ENCODE measurements at regions not wholly inside any gene's neighbourhood (a gene's known extent, or its start where the extent isn't known, plus 50 kb on each side); places are given as distances from the start of the nearest gene placed in this dataset.
A peak's percentile ranks its signal among the peaks of the same experiment; 100 is the strongest.

DNA sequence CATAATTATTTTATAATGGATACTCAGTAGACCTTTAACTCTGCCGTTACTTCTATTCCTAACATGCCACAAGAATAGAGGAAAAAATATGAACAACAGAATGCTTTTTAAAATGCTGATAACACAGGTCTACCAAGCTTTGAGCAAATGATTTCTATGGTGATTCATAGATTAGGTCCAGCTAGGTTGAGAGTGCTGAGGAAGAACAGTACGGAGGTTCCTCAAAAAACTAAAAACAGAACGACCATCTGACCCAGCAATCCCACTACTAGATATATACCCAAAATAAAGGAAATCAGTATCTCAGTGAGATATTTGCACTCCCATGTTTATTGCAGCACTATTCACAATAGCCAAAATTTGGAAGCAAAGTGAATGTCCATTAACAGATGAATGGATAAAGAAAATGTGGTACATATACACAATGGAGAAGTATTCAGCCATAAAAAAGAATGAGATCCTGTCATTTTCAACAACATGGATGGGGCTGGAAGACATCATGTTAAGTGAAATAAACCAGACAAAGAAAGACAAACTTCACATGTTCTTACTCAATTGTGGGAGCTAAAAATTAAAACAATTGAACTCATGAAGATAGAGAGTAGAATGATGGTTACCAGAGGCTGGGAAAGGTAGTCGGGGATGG lies 111.6 kb upstream of the SERTAD2 start:
- in situ Hi-C loops (cut with HindIII; ENCODE audit: low pct_unique_long_range_greater_than_20kb, low sequenced_read_pairs) = no loop called here
- no peak for DNase-seq (ENCODE audit: low read depth)

DNA sequence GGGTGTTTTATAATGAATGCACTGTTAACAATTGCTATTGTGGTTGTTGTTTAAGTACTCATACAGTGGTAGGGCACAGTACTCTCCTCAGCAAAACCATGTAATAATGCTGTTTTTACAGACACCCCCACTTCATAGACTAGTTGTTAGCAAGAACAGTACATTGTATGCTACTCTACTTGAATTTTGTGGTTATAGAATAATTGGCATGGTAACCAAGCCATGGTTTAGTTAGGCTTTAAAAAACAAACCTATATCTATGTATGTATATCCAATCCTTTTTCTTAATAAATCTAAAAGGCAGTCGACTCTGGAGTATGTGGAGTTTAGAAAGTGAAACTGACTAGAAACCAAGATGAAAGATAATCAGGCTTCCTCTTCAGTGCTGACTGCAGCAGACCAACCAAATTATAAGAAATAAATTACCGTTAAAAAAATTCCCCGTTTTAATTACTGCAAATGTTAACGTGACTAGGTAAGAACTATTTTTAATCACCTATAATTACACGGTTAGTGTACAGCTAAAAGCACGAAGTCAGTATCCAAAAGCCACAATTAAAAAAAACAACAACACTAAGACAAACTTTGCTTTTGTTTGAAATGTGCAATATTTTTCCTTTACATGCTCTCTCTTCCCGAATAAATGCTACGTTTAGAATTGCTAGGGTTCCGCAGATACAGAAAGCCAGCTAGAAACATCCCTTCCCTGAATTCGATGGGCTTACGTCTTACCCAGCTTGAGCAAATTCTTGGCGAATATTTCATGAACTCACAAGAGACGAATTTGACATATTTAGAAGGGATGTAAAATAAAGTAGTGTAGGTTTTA lies 113.3 kb upstream of the SERTAD2 start:
- DNase-seq (ENCODE audit: low read depth) = no peak
- in situ Hi-C loops (cut with HindIII; ENCODE audit: low pct_unique_long_range_greater_than_20kb, low sequenced_read_pairs) = no loop called here

GRCh38 chr2:64767670-64768468 lies 114.2 kb upstream of the SERTAD2 start:
- in situ Hi-C loops (cut with HindIII; ENCODE audit: low pct_unique_long_range_greater_than_20kb, low sequenced_read_pairs) = no loop called here
- DNase-seq (ENCODE audit: low read depth) = peak; percentile 83

- in situ Hi-C loops (cut with HindIII; ENCODE audit: low pct_unique_long_range_greater_than_20kb, low sequenced_read_pairs) = no loop called here
- DNase-seq (ENCODE audit: low read depth) = no peak
These were observed 114.8 kb upstream of the SERTAD2 start for GRCh38 chr2:64768491-64769005.

DNA sequence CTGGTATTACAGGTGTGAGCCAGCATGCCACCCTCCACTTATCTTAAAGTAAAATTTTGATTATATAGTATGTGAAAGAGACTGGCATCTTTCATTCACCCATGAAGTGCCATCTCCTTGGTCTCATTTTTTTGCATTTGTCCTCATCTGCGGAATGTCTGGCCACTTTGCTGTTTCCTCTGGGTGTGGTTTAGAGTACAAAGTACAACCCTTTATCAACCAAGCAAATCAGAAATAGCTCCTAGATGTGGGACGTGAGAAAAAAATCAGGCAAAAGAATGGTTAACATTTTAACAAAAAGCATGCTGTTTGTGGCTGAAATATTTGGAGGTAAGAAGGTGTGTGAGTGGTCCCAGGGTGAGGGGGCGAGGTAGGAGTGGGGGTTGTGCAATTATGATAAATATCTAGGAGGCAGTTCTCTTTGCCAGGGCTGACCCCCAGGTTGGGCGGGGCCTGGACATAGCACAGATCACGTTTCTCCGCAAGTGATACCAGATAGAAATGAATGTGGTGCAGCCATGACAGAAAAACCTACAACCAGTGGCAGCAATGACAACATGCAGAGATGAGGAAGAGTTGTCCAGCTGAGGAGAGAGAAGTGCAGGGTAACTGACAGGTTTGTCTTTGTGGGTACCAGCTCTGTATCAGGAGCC lies 115.8 kb upstream of the SERTAD2 start:
- DNase-seq (ENCODE audit: low read depth) = peak; percentile 62
- in situ Hi-C loops (cut with HindIII; ENCODE audit: low pct_unique_long_range_greater_than_20kb, low sequenced_read_pairs) = no loop called here

- in situ Hi-C loops (cut with HindIII; ENCODE audit: low pct_unique_long_range_greater_than_20kb, low sequenced_read_pairs) = no loop called here
- no peak for DNase-seq (ENCODE audit: low read depth)
These were observed 116.5 kb upstream of the SERTAD2 start for GRCh38 chr2:64770137-64770780.

DNA sequence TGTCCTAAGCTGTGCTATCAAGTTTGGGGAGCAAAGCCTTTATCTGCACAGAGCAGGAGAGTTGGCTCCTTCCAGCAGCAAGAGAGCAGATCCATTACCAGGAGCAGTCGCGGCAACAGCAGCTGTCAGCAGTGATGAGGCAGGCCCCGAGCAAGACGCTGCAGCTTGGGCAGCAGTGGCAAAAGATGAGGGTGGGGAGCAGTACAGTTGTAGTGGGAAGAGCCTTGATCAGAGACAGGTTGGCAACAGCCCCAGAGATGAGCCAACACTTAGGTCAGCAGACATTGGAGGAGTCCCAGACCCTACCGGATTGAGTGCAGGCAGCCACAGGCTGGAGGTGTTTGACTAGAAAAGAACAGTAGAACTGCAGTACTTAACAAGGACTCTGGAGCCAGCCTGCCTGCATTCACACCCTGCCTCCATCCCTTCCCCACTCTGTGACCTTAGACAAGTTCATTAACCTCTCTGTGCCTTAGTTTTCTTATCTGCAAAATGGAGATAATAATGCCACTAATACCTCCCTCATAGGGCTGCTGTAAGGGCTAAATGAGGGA lies 117.1 kb upstream of the SERTAD2 start:
- no peak for DNase-seq (ENCODE audit: low read depth)
- in situ Hi-C loops (cut with HindIII; ENCODE audit: low pct_unique_long_range_greater_than_20kb, low sequenced_read_pairs) = no loop called here

- DNase-seq (ENCODE audit: low read depth) = no peak
- in situ Hi-C loops (cut with HindIII; ENCODE audit: low pct_unique_long_range_greater_than_20kb, low sequenced_read_pairs) = no loop called here
These were observed 118.0 kb upstream of the SERTAD2 start for GRCh38 chr2:64771737-64772136.

DNA sequence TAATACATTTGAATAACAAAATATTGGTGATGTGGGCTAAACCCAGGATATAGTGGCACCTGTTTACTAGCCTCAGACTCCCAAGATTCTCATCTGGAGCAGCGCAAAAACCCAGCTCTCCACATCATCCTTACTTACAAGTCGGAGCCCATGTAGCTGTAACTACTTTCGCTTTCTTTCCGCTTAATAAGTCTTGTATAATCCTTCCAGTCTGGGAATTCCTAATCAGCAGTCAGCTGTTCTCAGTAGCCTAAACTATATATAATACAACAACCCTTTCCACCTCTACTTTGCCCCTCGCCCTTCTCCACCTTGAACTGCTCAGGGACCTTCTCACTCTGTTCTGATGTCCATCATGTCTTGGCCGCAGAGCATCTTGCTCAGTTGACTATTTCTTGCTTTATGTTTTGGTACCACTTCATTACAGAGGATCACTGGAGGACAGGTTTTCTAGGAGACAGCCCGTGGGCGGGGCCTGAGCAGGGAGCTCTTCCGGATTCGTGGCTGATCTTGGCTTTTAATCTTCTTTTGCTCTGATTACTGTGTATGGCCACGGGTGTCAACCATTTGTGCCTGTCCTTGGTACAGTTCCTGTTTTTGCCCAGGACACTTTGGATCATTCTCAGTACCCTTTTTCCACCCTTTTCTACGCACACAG lies 119.9 kb upstream of the SERTAD2 start:
- no peak for DNase-seq (ENCODE audit: low read depth)
- in situ Hi-C loops (cut with HindIII; ENCODE audit: low pct_unique_long_range_greater_than_20kb, low sequenced_read_pairs) = no loop called here

GRCh38 chr2:64777841-64778240 lies 124.1 kb upstream of the SERTAD2 start:
- no peak for DNase-seq (ENCODE audit: low read depth)
- in situ Hi-C loops (cut with HindIII; ENCODE audit: low pct_unique_long_range_greater_than_20kb, low sequenced_read_pairs) = no loop called here

DNA sequence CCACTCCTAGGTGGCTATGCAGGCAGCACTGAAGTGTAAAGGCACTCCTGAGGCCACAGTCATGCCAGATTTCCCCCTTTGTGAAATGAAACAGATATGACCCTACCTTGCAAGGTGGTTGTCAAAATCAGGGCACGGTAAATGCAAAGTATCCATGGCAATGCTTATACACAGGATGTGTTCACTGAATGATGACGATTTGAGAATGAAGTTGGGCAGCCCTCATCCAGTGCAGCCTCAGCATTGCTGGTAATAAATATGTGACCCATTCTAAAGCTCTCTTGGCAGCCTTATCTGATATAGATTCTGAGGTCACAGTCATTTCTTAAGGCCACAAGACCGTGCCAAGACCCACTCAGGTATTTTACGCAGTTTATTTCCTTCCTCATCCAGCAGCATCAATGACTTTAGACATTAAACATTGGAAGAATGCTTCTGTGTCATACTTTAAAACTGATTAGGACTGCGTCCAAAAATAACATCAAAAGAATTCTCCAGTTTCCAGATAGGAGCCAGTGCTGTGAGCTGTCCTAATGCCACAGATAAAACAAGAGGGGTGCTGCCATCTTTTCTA lies 125.5 kb upstream of the SERTAD2 start:
- peak; percentile 97 for DNase-seq (ENCODE audit: low read depth)
- in situ Hi-C loops (cut with HindIII; ENCODE audit: low pct_unique_long_range_greater_than_20kb, low sequenced_read_pairs) = no loop called here

- in situ Hi-C loops (cut with HindIII; ENCODE audit: low pct_unique_long_range_greater_than_20kb, low sequenced_read_pairs) = no loop called here
- peak; percentile 14 for DNase-seq (ENCODE audit: low read depth)
These were observed 126.3 kb upstream of the SERTAD2 start for GRCh38 chr2:64780041-64780440.

DNA sequence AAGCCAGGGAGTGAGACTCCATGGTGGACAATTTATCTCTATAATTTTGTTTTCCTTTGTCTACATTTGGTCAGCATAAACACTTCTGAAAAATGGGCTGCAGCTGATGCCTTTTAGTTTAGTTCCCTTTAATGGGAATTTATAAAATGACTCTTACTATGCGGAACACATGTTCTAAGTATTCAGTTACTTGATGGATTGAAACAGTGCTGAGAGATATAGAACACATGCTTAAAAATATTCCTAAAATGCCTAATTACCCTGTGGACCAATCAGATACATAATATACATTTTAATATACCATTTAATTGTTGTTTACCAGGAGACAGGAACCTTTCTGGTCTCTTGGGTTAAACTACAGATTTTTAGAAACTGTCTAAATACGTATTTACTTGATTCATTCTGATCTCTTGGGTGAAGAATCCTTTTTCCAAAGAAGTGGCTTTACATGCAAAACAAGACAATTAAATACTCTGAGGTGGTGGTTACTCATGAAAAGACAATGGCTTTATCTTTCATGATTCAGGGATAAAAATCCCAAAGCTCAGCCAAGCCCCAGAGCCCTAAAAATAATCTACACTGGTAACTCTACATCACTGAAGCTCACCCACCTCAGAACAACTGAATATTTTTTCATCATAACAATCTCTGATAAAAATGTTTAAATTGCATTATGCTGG lies 128.1 kb upstream of the SERTAD2 start:
- in situ Hi-C loops (cut with HindIII; ENCODE audit: low pct_unique_long_range_greater_than_20kb, low sequenced_read_pairs) = no loop called here

DNA sequence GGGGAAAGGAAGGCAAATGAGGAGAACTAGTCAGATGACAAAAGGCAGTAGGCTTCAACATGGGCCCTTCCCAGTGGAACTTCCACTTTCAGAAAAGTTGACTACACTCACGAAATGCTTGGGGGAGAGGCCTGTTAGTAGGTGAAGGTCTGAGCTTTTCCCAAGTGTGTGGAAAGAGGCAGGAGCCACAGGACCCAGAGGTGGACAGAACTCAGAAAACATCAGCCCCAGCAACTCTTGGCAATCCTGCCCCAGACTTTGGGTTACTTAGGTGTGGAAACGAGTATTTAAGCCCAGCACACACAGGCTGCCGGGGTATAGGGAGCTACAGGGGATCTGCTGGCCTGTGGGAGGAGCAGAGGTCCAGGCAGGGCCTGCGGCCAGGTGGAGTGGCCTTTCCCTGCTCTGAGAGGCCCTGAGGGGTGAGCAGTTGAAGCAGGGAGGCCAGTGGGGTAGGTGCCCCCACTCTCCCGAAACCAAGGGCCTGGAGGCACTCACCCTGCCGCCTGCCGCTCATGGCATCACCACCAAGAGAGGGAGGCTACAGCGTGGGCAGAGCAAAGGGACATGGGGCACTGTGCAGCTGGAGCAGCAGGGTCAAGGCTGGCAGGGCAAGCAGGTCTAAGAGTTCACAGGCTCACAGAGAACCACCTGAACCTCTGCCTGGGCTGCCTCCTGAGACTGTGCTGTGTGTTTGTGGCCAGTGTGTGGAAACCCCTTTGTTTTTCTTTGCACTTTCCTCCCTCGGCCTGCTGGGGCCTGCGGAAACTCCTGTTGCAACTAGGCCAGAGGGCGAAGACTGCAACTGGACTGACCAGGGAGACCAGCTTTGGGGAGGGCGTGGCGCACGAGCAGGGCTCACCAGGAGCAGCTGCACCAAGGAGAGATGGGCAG lies 130.7 kb upstream of the SERTAD2 start:
- in situ Hi-C loops (cut with HindIII; ENCODE audit: low pct_unique_long_range_greater_than_20kb, low sequenced_read_pairs) = no loop called here
- DNase-seq (ENCODE audit: low read depth) = no peak

More for the DNA sequence above, 128.1 kb upstream of the SERTAD2 start:
- no peak for DNase-seq (ENCODE audit: low read depth)

GRCh38 chr2:64785245-64785644 lies 131.5 kb upstream of the SERTAD2 start:
- in situ Hi-C loops (cut with HindIII; ENCODE audit: low pct_unique_long_range_greater_than_20kb, low sequenced_read_pairs) = no loop called here
- DNase-seq (ENCODE audit: low read depth) = no peak
